GM19043 (cell line): ENCODE measurements at regions not wholly inside any gene's neighbourhood (a gene's known extent, or its start where the extent isn't known, plus 50 kb on each side); places are given as distances from the start of the nearest gene placed in this dataset.

Source experiments
- ATAC-seq: cut with Tn5 transposase; IDR thresholded peaks from one replicate; pipeline ENCODE4 v1.9.1; 2021; ENCODE audit warnings: low read depth; ENCODE audit not compliant: unreplicated experiment

DNA sequence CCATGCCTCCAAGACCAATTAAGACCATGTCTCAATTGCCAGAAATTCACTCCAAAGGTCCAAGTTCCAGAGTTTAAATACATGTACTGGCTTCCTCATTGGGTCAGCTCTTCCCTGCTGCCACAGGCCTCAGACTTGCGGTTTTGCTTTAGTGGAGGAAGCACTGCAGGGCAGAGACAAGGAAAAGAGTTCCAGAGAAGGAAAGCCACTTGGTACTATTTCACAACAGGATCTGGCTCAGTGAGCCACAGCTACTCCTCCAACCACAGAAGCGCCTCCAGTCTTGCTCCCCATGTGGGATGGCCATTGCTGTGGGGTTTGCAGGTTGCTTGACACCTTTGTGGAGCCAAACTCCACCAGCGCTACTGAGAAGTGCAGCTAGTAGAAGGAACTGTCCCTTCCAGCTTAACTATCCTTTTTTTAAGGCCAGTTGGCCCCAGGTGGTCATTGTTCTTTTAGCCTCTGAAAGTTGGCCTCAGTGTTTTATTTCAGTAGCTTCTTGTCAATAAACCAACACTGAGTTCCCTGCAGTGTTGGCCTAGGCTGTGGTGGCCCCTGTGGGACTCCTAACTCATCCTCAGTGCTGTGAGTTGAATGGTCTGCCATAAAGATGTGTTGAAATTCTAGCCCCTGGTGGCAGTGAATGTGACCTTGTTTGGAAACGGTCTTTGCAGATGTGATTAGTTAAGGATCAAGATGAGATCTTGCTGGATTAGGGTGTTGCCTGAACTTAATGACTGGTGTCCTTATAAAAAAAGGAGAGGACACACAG is 93.7 kb upstream of the DAP start:
- no peak for ATAC-seq

DNA sequence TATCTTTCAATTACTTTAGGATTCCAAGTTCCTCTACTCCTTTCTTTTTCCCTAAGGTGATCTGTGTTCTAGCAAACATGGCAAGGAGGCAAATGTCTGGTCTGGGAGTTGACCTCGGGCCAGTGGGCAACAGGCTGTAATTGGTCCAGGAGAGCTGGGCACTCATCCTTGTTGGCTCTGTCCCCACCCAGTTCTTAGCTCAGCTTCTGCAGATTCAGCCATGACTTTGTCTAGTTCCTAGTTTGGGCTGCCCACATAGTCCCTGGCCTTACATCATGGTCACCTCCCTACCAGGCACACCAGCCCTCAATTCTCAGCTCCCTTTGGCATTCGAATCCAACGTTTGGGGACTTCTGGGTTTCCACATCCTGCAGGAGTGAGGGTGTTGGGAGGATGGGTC is 92.1 kb upstream of the DAP start:
- no peak for ATAC-seq

DNA sequence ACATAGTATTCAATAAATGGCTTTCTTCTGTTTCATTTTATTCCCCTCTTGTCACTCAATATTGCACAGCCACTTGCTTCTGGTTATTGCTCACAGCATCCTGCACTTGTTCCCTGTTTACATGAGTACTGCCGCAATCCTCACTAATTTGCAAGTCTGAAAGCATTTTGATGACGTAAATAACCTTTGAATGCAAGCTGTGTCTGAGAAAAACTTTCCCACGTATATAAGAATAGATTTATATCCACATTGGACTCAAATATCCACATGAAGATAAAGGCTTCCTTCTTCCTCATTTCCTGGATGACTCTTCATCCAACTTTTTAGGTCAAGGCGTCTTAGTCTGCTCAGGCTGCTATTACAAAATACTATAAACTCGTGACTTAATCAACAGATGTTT is 88.2 kb upstream of the DAP start:
- ATAC-seq, result no peak

- ATAC-seq, result no peak
Observed at GRCh38 chr5:10844016-10844415, 83.0 kb upstream of the DAP start.

DNA sequence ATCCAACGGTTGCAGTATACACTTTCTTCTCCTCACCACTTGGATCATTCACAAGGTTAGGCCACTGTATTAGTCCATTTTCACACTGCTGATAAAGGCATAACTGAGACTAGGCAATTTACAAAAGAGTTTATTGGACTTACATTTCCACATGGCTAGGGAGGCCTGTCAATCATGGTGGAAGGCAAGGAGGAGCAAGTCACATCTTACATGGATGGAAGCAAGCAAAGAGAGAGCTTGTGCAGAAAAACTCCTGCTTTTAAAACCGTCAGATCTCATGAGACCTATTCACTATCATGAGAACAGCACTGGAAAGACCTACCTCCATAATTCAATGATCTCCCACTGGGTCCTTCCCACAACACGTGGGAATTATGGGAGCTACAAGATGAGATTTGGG is 81.8 kb upstream of the DAP start:
- no peak for ATAC-seq

- ATAC-seq, result no peak
Observed at GRCh38 chr5:10839916-10840599, 79.0 kb upstream of the DAP start.

DNA sequence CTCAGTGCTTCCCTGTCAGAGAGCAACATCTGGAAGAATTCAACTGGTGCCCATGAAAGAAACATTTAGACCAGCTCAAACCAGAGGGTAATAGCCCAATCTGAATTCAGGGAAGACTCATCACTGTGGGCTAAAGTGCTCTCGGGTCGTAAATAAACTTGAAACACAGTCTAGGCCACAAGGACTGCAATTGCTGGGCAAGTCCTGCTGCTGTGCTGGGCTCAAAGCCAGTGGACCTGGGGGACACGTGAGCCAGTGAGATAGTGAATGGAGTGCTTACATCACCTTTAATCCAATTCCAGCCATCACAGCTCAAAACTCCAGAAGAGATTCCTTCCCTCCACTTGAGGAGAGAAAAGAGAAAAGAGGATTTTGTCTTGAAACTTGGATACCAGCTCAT is 78.1 kb upstream of the DAP start:
- ATAC-seq, result no peak

- peak; percentile 49 for ATAC-seq
Observed at GRCh38 chr5:10838038-10838437, 77.0 kb upstream of the DAP start.

DNA sequence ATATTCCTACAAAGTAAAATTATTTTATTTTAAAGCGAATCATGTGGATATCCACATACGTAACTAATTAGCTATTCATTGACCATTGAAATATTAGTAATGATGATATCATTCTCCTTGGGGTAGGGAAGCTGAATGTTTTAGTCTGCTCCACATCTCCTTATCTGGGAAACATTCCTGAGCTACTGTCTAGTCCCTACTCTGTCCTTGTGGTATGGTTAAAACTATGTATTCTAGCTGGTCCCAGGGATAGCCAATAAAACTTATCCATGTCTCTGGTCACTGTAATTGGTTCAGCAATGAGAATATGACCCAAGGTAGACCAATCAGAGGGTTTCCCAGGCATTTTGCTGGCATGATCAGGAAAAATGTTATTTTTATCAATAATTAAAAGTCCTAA is 76.0 kb upstream of the DAP start:
- ATAC-seq, result no peak

GRCh38 chr5:10834695-10835094 is 73.7 kb upstream of the DAP start:
- ATAC-seq, result no peak

- no peak for ATAC-seq
Observed at GRCh38 chr5:10832987-10833386, 72.0 kb upstream of the DAP start.

DNA sequence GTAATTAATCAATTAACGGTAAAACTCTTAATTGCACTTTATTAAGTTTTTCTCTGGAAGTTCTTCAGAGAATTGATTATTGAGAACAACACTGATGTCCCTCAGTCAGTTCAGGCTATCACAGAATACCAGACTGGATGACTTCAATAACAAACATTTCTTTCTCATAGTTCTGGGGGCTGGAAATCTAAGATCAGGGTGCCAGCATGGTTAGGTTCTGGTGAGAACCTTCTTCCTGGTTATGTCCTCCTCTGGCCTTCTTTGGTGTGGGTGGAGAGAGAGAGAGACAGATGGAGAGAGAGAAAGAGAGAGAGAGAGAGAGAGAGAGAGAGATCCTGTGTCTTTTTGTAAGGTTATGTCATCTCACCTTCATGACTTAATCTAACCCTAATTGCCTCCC is 71.4 kb upstream of the DAP start:
- no peak for ATAC-seq

- ATAC-seq, result no peak
Observed at GRCh38 chr5:10831419-10831818, 70.4 kb upstream of the DAP start.

GRCh38 chr5:10828241-10828640 is 67.2 kb upstream of the DAP start:
- ATAC-seq, result no peak

DNA sequence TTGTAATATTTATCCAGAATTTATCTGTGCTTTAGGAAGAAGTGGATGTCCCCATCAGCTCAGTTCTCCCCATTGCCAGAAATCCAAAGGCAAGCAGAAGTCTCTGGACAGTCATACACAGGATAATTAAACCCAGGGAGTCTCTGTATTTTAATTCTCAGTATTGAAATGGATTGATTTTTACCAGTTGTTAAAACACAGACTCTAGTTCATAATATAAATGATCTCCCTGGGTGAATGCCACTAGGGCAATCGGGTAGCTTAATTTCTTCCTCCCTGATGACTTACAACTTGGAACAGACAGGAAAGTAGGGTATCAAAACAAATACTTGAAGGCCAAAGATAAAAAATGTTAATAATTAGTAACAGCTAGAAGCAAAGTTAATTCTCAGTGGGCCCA is 66.5 kb upstream of the DAP start:
- ATAC-seq, result no peak

DNA sequence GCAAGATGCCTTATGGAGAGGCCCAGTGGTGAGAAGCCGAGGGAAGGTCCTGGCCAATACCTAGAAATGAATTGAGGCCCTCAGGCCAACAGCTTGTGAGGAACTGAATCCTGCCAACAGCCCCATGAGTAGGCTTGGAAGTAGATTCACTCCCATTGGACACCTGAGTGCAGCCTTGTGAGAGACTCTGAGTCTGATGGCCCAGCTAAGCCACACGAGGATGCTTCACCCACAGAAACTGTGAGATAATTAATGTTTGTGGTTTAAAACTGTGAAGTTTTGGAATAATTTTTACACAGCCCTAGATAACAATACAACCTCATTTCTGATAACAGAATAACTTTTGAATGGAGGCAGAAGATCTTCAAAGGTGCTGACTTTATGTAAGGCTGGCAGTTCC is 65.9 kb upstream of the DAP start:
- ATAC-seq, result no peak

GRCh38 chr5:10825897-10826644 is 65.0 kb upstream of the DAP start:
- ATAC-seq, result no peak

GRCh38 chr5:10812218-10812617 is 51.2 kb upstream of the DAP start:
- ATAC-seq, result no peak
